DND-41 (cell line): ENCODE measurements at regions not wholly inside any gene's neighbourhood (a gene's known extent, or its start where the extent isn't known, plus 50 kb on each side); places are given as distances from the start of the nearest gene placed in this dataset.

Source experiments
- ATAC-seq: fragments of 200-7000 bp; cut with Tn5 transposase; 3 replicates; pipeline ENCODE4 v1.9.1; 2021; ENCODE audit warnings: low read depth; ENCODE audit not compliant: insufficient read depth
- DNase-seq: peaks from one replicate; pipeline ENCODE4 v3.0.0-alpha.2; 2020
- H2AFZ ChIP-seq: 2 replicates; pipeline ENCODE4 v1.6.0; 2012; ENCODE audit warnings: low read depth, low read length
- H3K27ac ChIP-seq: 2 replicates; pipeline ENCODE4 v1.5.1; 2012; ENCODE audit warnings: low read length, inconsistent platforms
- H3K27me3 ChIP-seq: fragments of 200-600 bp; sonication (generic); 2 replicates; pipeline ENCODE4 v1.6.0; 2012; ENCODE audit warnings: low read length, mild to moderate bottlenecking, inconsistent platforms; ENCODE audit not compliant: insufficient read depth, poor library complexity
- H3K36me3 ChIP-seq: 2 replicates; pipeline ENCODE4 v1.5.1; 2012; ENCODE audit warnings: low read length, inconsistent platforms; ENCODE audit not compliant: insufficient read depth
- H3K4me1 ChIP-seq: 2 replicates; pipeline ENCODE4 v1.5.1; 2012; ENCODE audit warnings: mild to moderate bottlenecking, low read length; ENCODE audit not compliant: insufficient read depth
- H3K4me2 ChIP-seq: 2 replicates; pipeline ENCODE4 v1.6.0; 2012; ENCODE audit warnings: mild to moderate bottlenecking, moderate library complexity, low read length, inconsistent platforms; ENCODE audit not compliant: insufficient read depth
- H3K4me3 ChIP-seq, 2 experiments: fragments of 200-600 bp in 1 of 2; shearing (Covaris generic) in 1 of 2; 2 replicates each; pipeline ENCODE4 v1.5.1; 2012 to 2016; ENCODE audit warnings: inconsistent platforms in 2 of 2, low read length in 2 of 2, mild to moderate bottlenecking in 2 of 2, low read depth in 1 of 2, moderate library complexity in 1 of 2
- H3K79me2 ChIP-seq: 2 replicates; pipeline ENCODE4 v1.6.0; 2012; ENCODE audit warnings: low read length, inconsistent platforms; ENCODE audit not compliant: insufficient read depth
- H3K9ac ChIP-seq: 2 replicates; pipeline ENCODE4 v1.6.0; 2012; ENCODE audit warnings: low read depth, mild to moderate bottlenecking, inconsistent platforms, low read length, moderate library complexity
- H3K9me3 ChIP-seq: 2 replicates; pipeline ENCODE4 v1.5.1; 2012; ENCODE audit warnings: low read length, moderate library complexity, mild to moderate bottlenecking, inconsistent platforms; ENCODE audit not compliant: insufficient read depth, severe bottlenecking
- H4K20me1 ChIP-seq: 2 replicates; pipeline ENCODE4 v1.6.0; 2012; ENCODE audit warnings: low read length; ENCODE audit not compliant: insufficient read depth
- EZH2 ChIP-seq: IDR thresholded peaks from 3 replicates; pipeline ENCODE4 v1.6.1; 2012; ENCODE audit warnings: borderline replicate concordance, low read depth, mild to moderate bottlenecking, moderate library complexity, low read length, inconsistent platforms; ENCODE audit not compliant: severe bottlenecking
- TF ChIP-seq, protein P1 (sequence below): IDR thresholded peaks from 2 replicates; pipeline ENCODE4 v1.5.1; 2012; ENCODE audit warnings: borderline replicate concordance, low read length, moderate library complexity, mild to moderate bottlenecking; ENCODE audit not compliant: poor library complexity, severe bottlenecking; ENCODE audit errors: extremely low read depth

DNA sequence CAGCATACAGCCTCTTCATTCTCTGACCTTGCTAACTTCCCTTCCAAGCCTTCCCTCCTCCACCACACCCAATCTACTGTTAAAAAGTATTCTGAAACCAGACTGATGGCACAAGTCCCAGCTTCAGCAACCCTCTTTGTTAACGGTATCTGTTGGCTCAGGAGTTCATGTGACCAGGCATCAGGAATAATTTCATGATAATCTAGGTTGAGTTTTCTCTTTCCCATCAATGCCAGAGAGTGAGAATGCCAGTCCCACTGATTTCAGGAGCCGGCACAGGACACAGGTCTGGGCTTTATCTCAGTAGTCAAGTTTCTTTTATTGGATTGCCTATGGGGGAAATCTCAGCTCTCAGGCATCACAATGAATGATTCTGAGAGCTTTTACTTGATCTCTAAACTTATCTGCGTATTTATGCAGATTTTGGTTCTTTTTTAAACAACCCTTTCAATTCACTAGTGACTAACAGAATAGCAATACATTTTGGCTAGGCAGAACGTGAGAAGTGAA, 231.0 kb upstream of the LYZL1 start:
- no peak for TF ChIP-seq EZH2
- TF ChIP-seq, protein P1, sequence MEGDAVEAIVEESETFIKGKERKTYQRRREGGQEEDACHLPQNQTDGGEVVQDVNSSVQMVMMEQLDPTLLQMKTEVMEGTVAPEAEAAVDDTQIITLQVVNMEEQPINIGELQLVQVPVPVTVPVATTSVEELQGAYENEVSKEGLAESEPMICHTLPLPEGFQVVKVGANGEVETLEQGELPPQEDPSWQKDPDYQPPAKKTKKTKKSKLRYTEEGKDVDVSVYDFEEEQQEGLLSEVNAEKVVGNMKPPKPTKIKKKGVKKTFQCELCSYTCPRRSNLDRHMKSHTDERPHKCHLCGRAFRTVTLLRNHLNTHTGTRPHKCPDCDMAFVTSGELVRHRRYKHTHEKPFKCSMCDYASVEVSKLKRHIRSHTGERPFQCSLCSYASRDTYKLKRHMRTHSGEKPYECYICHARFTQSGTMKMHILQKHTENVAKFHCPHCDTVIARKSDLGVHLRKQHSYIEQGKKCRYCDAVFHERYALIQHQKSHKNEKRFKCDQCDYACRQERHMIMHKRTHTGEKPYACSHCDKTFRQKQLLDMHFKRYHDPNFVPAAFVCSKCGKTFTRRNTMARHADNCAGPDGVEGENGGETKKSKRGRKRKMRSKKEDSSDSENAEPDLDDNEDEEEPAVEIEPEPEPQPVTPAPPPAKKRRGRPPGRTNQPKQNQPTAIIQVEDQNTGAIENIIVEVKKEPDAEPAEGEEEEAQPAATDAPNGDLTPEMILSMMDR: no peak
- H3K9me3 ChIP-seq: no peaks in the 10 kb centered on the region
- H3K36me3 ChIP-seq: no peaks in the 10 kb centered on the region
- no peak overlapping the region for H3K4me3 ChIP-seq
- H4K20me1 ChIP-seq: no peaks in the 10 kb centered on the region
- no peak for DNase-seq
- no peaks in the 10 kb centered on the region for H3K4me1 ChIP-seq
- no peaks in the 10 kb centered on the region for H3K27me3 ChIP-seq
- no peaks in the 10 kb centered on the region for H3K79me2 ChIP-seq
- no peak overlapping the region for H3K4me2 ChIP-seq
- no peak for ATAC-seq
- no peak overlapping the region for H3K27ac ChIP-seq
- no peak overlapping the region for H2AFZ ChIP-seq
- no peak overlapping the region for H3K9ac ChIP-seq

DNA sequence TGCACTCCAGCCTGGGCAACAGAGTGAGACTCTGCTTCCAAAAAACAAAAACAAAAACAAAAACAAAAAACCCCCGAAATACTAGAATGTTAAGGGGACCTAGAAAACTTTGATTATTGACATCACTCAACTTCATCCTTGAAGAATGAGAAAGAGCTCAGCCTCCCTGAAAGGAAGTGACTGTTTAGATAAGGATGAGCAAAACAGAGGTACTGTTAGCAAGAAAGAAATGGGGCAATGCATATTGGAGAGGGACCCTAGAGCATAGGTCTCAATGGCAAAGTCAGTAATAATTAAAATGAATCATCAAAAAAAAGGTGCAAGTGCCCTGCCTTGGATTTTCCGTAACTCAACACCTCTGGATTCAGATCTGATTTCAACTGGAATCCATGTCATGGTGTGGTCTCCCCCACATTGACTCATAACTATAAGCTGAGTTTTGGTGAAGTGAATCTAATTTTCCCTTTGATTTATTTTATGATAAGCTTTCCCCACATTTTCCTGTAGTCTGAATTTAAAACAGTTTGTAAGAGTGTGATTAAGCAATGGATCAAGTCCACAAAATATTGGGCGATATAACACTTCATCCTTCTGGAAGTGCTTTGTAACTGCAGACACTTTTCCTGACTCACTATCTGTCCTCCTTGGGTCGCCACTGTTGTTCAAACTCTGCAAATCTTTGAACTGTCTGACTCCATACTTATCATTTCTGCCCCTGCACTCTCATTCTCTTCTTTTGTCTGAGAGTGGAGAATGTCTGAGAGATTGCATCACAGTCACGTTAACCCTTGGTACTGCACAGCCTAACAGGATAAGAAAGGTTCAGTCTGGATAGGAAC, 224.8 kb upstream of the LYZL1 start:
- Histone ChIP-seq H3K36me3 (no peaks in the 10 kb centered on the region), H3K27ac (no peak overlapping the region), H4K20me1 (no peaks in the 10 kb centered on the region), H2AFZ (no peak overlapping the region), H3K4me3 (no peak overlapping the region), H3K27me3 (peaks cover 8% of the 10 kb centered on the region), H3K4me1 (no peaks in the 10 kb centered on the region), H3K79me2 (no peaks in the 10 kb centered on the region), H3K9me3 (no peaks in the 10 kb centered on the region), H3K4me2 (no peak overlapping the region), H3K9ac (no peak overlapping the region)
- DNase-seq (no peak), ATAC-seq (no peak)
- TF ChIP-seq, protein P1: no peak
- TF ChIP-seq EZH2: no peak

GRCh38 chr10:29064680-29065079, 224.2 kb upstream of the LYZL1 start:
- no peak overlapping the region for H3K27ac ChIP-seq
- ATAC-seq: no peak
- no peaks in the 10 kb centered on the region for H3K36me3 ChIP-seq
- H3K79me2 ChIP-seq: no peaks in the 10 kb centered on the region
- no peak overlapping the region for H3K4me2 ChIP-seq
- no peaks in the 10 kb centered on the region for H3K4me1 ChIP-seq
- H3K27me3 ChIP-seq: peaks cover 12% of the 10 kb centered on the region
- no peak overlapping the region for H3K9ac ChIP-seq
- H2AFZ ChIP-seq: no peak overlapping the region
- no peak for DNase-seq
- no peak for TF ChIP-seq EZH2
- TF ChIP-seq, protein P1: no peak
- H3K4me3 ChIP-seq: no peak overlapping the region
- no peaks in the 10 kb centered on the region for H4K20me1 ChIP-seq
- no peaks in the 10 kb centered on the region for H3K9me3 ChIP-seq
